Pancreas (tissue), 10 donors: ENCODE measurements at regions not wholly inside any gene's neighbourhood (a gene's known extent, or its start where the extent isn't known, plus 50 kb on each side); places are given as distances from the start of the nearest gene placed in this dataset.

Experiments used
- ATAC-seq, 4 donors: fragments of 200-7000 bp; cut with Tn5 transposase; one replicate each; pipeline versions ENCODE4 v1.8.0 to v1.9.1; 2020; ENCODE audit warnings: mild to moderate bottlenecking in 4 of 4, moderate library complexity in 4 of 4
- DNase-seq, 6 donors: peaks; one replicate each; pipeline ENCODE4 v3.0.0-alpha.2; 2020
- FAIRE-seq: peaks from 2 replicates; lab custom pipeline; 2012; peaks lifted over from hg19 to GRCh38; lab: Jason Lieb, UNC
- H3K27ac ChIP-seq, 4 donors: fragments of 200-600 bp; sonication (generic); 1 replicate in 3 of 4; 2 replicates in 1 of 4; pipeline versions ENCODE4 v1.5.0 to v1.8.0; 2020
- H3K27me3 ChIP-seq, 4 donors: fragments of 200-600 bp; one replicate each; pipeline ENCODE4 v1.8.0; 2021
- H3K36me3 ChIP-seq, 3 donors: fragments of 200-600 bp; sonication (generic) in 1 of 3; one replicate each; pipeline versions ENCODE4 v1.5.0 to v1.8.0; 2020 to 2021
- H3K4me1 ChIP-seq, 3 donors: fragments of 200-600 bp; one replicate each; pipeline ENCODE4 v1.8.0; 2021
- H3K4me3 ChIP-seq, 4 donors: fragments of 200-600 bp; sonication (generic) in 2 of 4; one replicate each; pipeline versions ENCODE4 v1.5.0 to v1.8.0; 2020 to 2021
- H3K9me3 ChIP-seq, 4 donors: fragments of 200-600 bp; one replicate each; pipeline ENCODE4 v1.8.0; 2021
- WGBS, 2 donors: extraction: QIAGEN DNeasy Blood & Tissue Kit; methylation state at CpG; one replicate each; pipeline ENCODE4 v1.1.7; 2013; 5-methylcytosine and 5-hydroxymethylcytosine counted together
- intact Hi-C, 3 donors: fragments of 100-400 bp; cut with DNase I; formaldehyde crosslinking; loops; one replicate each; pipeline versions ENCODE4 v1.11.1 to v1.14.2; 2022
- TF ChIP-seq, protein P1 (sequence below), 4 donors: fragments of 200-600 bp; sonication (generic) in 3 of 4; IDR thresholded peaks; one replicate each; pipeline versions ENCODE4 v1.5.0 to v1.8.0; 2021; ENCODE audit warnings: antibody characterized with exemption in 4 of 4
- donor health status: healthy with polysubstance abuse.
- donor health status: DM: no; HTN: no; CAD: no; lungs with moderate emphysema.
- donor health status: DM: no; HTN: no; CAD: no.
- donor health status: control.
- donor health status: control.
- donor health status: Bipolar disorder and iron deficiency.
- donor health status: DM: yes; HTN: yes; CAD: no.
- donor health status: DM: no; HTN: no; CAD: no.
- donor health status: DM: no; HTN: no; CAD: no.
- donor health status: DM: yes; HTN: yes; CAD: no.

DNA sequence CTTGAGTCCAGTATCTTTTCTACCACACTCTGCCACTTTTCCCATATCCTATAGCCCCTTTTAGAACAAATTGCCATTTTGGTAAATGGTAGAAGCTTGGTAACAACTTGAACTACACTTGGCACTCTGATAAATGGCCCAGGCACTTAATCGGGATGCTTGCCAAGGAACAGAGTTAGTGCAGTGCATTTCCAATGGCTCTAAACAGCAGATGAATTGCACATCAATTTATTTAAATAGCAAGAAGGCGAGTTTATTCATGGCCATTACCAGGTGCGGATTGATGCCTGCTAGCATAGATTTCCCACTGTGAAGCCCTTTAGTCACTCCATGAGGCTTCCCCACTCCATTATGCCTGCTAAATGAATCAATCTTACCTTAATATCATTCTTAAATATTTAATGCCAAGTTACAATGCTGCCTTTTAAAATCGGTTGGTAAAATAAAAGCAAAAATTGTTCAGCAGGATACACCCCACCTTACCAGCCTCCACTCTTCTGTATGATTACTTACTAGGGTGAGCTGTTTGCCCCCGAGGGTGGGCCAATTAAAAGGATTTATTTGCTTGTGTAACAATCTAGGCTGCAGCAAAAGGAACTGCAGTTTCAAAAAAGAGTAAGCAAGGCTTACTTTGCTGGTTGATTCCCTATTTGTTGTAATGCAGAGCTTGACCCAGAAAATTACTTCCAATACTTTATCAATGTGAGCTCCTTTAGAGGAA is 136.0 kb upstream of the ARHGAP42 start:
- TF ChIP-seq, protein P1, sequence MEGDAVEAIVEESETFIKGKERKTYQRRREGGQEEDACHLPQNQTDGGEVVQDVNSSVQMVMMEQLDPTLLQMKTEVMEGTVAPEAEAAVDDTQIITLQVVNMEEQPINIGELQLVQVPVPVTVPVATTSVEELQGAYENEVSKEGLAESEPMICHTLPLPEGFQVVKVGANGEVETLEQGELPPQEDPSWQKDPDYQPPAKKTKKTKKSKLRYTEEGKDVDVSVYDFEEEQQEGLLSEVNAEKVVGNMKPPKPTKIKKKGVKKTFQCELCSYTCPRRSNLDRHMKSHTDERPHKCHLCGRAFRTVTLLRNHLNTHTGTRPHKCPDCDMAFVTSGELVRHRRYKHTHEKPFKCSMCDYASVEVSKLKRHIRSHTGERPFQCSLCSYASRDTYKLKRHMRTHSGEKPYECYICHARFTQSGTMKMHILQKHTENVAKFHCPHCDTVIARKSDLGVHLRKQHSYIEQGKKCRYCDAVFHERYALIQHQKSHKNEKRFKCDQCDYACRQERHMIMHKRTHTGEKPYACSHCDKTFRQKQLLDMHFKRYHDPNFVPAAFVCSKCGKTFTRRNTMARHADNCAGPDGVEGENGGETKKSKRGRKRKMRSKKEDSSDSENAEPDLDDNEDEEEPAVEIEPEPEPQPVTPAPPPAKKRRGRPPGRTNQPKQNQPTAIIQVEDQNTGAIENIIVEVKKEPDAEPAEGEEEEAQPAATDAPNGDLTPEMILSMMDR (IDR thresholded peaks at IDR 0.05) = no peak
- H3K27me3 ChIP-seq = no peaks in the 10 kb centered on the region
- no peak for FAIRE-seq
- H3K9me3 ChIP-seq = no peaks in the 10 kb centered on the region
- H3K4me1 ChIP-seq = no peaks in the 10 kb centered on the region
- ATAC-seq = peak in 1 of 4 donors; percentile 28
- 28 to 31% methylated on average over 5 of the region's 5 CpGs for WGBS, 2 donors
- intact Hi-C loops = no loop called here
- H3K27ac ChIP-seq = no peak overlapping the region
- H3K4me3 ChIP-seq = no peak overlapping the region
- no peaks in the 10 kb centered on the region for H3K36me3 ChIP-seq
- no peak for DNase-seq

DNA sequence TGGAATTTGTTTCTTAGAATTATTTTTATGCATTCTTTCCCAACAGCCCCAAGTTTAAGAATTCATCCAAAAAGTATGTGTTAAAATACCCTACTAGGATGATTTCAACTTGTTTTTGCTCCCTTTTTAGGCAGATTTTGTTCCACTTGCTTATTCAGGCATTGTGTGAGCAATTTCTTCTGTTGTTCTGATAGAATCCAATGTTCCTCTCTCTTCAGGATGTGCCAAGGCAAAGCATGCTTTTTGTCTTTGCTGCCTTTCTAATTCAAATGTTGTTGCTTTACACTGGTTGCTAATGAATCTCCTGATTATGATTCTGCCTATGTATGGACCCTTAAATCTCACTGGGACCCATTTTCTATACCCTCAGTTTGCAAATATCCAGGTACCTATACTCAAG is 131.2 kb upstream of the ARHGAP42 start:
- TF ChIP-seq, protein P1 (IDR thresholded peaks at IDR 0.05) = no peak
- no peak for FAIRE-seq
- no peak for DNase-seq
- Histone ChIP-seq H3K9me3 (no peaks in the 10 kb centered on the region), H3K4me1 (no peaks in the 10 kb centered on the region), H3K27ac (no peak overlapping the region), H3K4me3 (no peak overlapping the region), H3K36me3 (no peaks in the 10 kb centered on the region), H3K27me3 (no peaks in the 10 kb centered on the region)
- no peak for ATAC-seq
- intact Hi-C loops = no loop called here

DNA sequence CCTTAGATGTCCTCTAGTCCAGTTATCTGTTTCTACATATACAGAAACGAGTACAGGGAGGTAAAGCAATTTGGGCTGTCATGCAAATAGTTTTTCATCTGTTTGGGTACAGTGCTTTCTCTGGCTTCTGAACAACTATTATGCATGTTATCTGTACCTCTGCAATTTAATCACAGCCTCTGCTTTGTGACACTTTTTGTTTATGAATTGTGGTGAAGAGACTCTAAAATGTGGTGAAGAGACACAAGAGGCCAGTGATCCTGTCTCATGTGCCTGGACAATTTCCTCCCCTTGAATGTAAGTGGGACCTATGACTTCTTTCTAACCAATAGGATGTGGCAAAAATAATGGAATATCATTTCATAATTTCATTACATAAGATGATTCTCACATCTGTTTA is 130.3 kb upstream of the ARHGAP42 start:
- Histone ChIP-seq H3K36me3 (no peaks in the 10 kb centered on the region), H3K27ac (no peak overlapping the region), H3K4me1 (peaks cover 0 to 4% (median 0%) of the 10 kb centered on the region in 3 donors), H3K27me3 (no peaks in the 10 kb centered on the region), H3K4me3 (no peak overlapping the region), H3K9me3 (no peaks in the 10 kb centered on the region)
- TF ChIP-seq, protein P1 (IDR thresholded peaks at IDR 0.05) = no peak
- intact Hi-C loops = no loop called here
- no peak for FAIRE-seq
- no peak for DNase-seq
- WGBS, 2 donors = 41 to 48% methylated on average over 1 of the region's 1 CpG
- no peak for ATAC-seq

DNA sequence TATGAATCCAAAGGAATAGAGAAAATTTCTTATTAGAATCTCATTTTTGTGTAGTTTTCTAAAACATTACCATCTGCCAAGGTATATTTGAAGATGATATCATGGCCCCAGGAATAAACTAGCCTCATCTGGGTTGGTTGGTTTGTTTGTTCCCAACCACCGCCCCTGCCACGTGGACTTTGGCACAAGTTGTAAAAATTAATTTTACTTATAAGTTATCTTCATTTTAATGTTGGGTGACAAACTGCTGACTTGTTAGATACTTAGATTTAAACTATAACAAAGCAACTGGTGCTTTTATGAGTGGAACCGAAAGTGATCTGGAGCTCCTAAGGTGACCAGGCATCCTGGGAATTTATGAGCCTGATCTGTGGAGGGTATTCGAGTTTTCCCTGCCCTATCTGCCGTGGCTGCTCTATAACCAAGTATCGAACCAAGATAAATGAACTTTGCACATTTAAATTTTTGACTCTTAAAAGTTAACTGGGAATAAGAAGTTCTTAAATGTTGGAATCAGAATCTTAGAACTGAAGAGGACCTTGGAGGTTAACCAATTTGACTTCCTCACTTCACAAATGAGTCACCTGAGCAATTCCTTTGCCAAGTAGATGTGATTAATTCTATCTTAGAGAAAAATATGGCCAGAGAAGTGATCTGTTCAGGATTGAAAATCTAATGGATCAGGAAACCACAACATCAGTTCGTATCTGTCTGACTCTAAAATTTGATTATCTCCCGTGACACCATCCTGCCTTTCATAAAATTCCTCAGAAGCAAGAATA is 129.1 kb upstream of the ARHGAP42 start:
- TF ChIP-seq, protein P1 (IDR thresholded peaks at IDR 0.05) = no peak
- ATAC-seq = no peak
- intact Hi-C loops = no loop called here

DNA sequence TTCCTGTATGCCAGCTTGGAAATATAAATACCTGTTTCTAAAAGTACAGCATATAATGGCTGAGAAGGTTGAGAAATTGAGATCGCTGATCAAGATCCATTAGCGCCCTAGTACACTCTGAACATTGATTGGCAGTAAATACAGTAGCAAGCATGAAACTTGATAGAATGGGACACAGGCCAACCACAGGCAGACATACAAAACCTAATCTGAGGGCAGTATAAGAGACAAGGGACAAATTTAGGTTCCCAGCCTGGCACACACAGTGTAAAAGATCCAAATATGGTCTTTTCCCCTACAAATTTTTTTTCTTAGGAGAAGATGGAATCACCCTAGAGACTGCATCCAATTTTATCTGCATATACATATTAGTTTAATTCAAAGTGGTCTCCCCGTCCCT is 126.5 kb upstream of the ARHGAP42 start:
- H3K27ac ChIP-seq = no peak overlapping the region
- no peak for DNase-seq
- TF ChIP-seq, protein P1 (IDR thresholded peaks at IDR 0.05) = no peak
- intact Hi-C loops = no loop called here
- no peaks in the 10 kb centered on the region for H3K9me3 ChIP-seq
- H3K27me3 ChIP-seq = no peaks in the 10 kb centered on the region
- no peak overlapping the region for H3K4me3 ChIP-seq
- no peak for ATAC-seq
- peaks cover 0 to 4% (median 0%) of the 10 kb centered on the region in 3 donors for H3K4me1 ChIP-seq
- H3K36me3 ChIP-seq = no peaks in the 10 kb centered on the region
- WGBS, 2 donors = 82 to 89% methylated on average over 3 of the region's 3 CpGs
- no peak for FAIRE-seq

More for the DNA sequence above, 129.1 kb upstream of the ARHGAP42 start:
- Histone ChIP-seq H3K4me3 (no peak overlapping the region), H3K27me3 (no peaks in the 10 kb centered on the region), H3K9me3 (no peaks in the 10 kb centered on the region), H3K27ac (no peak overlapping the region), H3K4me1 (peaks cover 0 to 4% (median 0%) of the 10 kb centered on the region in 3 donors), H3K36me3 (no peaks in the 10 kb centered on the region)
- DNase-seq (no peak), FAIRE-seq (no peak)
- WGBS, 2 donors = 50 to 56% methylated on average over 8 of the region's 8 CpGs
